ENCODE measurements at regions not wholly inside any gene's neighbourhood (a gene's known extent, or its start where the extent isn't known, plus 50 kb on each side); places are given as distances from the start of the nearest gene placed in this dataset.

DNA sequence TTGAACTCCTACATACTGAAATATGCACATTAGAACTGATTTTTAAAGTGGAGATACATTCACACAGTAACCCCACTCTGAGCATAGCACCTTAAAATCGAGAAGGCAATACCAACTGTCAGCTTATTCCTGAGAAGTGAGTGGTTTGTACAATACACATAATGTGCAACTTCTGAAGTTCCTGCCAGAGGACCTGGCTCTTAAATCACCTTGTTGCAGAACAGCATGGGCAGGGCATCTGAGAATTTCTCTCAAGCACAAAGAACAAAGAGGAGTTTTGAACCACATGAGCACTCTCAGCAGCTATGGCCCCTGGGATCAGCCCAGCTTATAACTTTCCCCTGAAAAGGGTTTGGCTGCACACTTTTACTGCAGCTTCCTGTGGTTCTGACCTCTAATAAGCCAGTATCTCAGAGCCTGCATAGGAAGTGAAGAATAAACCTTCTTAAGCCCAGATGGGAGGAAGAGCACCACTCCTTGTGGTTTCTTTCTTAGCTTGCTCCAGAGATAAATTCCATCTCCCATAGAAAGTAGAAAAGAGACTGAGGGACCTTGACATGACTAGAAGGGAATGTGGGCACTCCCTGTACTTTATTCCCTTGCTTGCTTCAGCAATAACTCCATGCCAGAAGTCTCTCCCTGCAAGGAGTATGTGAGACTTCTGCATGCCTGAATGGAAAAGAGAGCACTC, 862.3 kb downstream of the SUCLG1 start:
- H3K4me2 ChIP-seq = no peak overlapping the region
- H3K4me3 ChIP-seq = no peak overlapping the region
- WGBS (ENCODE audit: missing lambda C conversion rate) = 0% methylated on average over 1 of the region's 1 CpG
- H3K9me3 ChIP-seq = no peaks in the 10 kb centered on the region
- no peaks in the 10 kb centered on the region for H3K4me1 ChIP-seq
- H3K27ac ChIP-seq = no peak overlapping the region
- DNase-seq (ENCODE audit: low read depth in 1 of 2, low spot score in 1 of 2) = no peak
- FAIRE-seq = no peak
- ChIA-PET CTCF (no interaction called here), POLR2A (no interaction called here)
- no peak for ATAC-seq
- TF ChIP-seq JUN (IDR thresholded peaks at IDR 0.05) = no peak
- TF ChIP-seq HDAC2 (IDR thresholded peaks at IDR 0.05) = no peak
- no peak for TF ChIP-seq PHF8 (IDR thresholded peaks at IDR 0.05; ENCODE audit: borderline replicate concordance, low read depth)
- TF ChIP-seq SMC3 (IDR thresholded peaks at IDR 0.05) = no peak
- no peak for TF ChIP-seq POLR2AphosphoS2 (conservative IDR thresholded peaks at IDR 0.05; ENCODE audit: low read length)
- no peak for TF ChIP-seq ESRRA (IDR thresholded peaks at IDR 0.05; ENCODE audit: borderline replicate concordance, low read length)
- TF ChIP-seq CHD2 (IDR thresholded peaks at IDR 0.05; ENCODE audit: low read length, partially characterized antibody) = no peak
- TF ChIP-seq CHD4 (IDR thresholded peaks at IDR 0.05; ENCODE audit: borderline replicate concordance) = no peak

DNA sequence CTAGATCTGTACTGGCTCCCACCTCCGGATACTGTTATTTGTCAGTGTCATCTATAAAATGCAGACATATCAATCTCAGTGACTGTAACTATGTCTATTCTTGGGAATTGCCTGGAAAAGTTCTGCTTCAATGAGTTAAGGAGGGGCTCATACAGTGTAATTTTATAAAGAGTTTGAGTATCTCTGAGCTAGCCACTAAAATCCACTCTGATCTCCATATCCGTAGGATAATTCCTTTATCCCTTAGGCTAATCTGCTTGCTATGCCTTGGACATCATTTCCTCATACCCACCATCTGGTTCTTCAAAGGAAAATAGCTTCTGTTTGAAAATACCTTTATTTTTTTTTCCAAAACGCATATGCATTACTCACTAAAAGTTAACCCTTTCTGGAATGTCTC, 863.2 kb downstream of the SUCLG1 start:
- H3K4me2 ChIP-seq = no peak overlapping the region
- no peak for FAIRE-seq
- TF ChIP-seq, protein P1, sequence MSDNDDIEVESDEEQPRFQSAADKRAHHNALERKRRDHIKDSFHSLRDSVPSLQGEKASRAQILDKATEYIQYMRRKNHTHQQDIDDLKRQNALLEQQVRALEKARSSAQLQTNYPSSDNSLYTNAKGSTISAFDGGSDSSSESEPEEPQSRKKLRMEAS (IDR thresholded peaks at IDR 0.05) = no peak
- TF ChIP-seq MAZ (IDR thresholded peaks at IDR 0.05; ENCODE audit: borderline replicate concordance, low read depth, low read length) = no peak
- TF ChIP-seq MYC (IDR thresholded peaks at IDR 0.05; ENCODE audit: borderline replicate concordance, low read length) = no peak
- TF ChIP-seq POLR2AphosphoS2 (conservative IDR thresholded peaks at IDR 0.05; ENCODE audit: low read length) = no peak
- no peak for TF ChIP-seq TFCP2L1 (CRISPR knock-in tag; IDR thresholded peaks at IDR 0.05)
- TF ChIP-seq EHMT2 (IDR thresholded peaks at IDR 0.05; ENCODE audit: low read depth) = no peak
- TF ChIP-seq GATA3 (IDR thresholded peaks at IDR 0.05; ENCODE audit: borderline replicate concordance) = no peak
- no peak for TF ChIP-seq CBX8 (IDR thresholded peaks at IDR 0.05)
- no peak for TF ChIP-seq JUN (IDR thresholded peaks at IDR 0.05)
- no peak for TF ChIP-seq RAD21 (conservative IDR thresholded peaks at IDR 0.05 in 1 of 2, IDR thresholded peaks at IDR 0.05 in 1 of 2)
- POLR2A ChIA-PET = no interaction called here
- no peak overlapping the region for H3K27ac ChIP-seq
- no peak for ATAC-seq
- CTCF ChIA-PET = no interaction called here
- no peak for DNase-seq (ENCODE audit: low read depth in 1 of 2, low spot score in 1 of 2)
- WGBS (ENCODE audit: missing lambda C conversion rate) = 30% methylated on average over 3 of the region's 3 CpGs
- H3K4me3 ChIP-seq = no peak overlapping the region
- no peaks in the 10 kb centered on the region for H3K9me3 ChIP-seq
- H3K4me1 ChIP-seq = no peaks in the 10 kb centered on the region

DNA sequence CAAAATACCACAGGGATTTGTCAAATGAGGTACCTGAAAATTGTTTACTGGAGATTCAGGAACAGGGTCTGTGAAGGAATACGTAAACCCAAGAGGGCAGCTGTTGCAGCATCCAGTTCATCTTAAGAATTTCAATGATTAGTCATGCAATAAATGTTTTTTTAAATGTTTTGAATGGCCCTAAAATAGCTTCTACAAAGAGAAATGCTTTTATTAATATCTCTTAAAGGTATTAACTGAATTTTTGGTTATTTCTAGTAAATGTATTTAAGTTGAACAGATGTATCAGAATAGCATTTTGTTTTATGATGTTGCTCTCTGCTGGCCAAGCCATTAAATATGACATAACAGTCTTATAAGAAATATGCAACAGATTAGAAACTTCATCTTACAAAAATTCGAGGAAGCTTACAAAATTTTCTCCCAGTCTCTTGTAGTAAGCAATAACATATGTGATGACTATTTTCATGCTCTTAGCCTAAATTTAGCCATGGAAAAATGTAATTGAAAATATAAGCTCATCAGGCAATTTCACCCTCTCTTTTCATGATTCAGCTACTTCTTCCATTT, 863.9 kb downstream of the SUCLG1 start:
- H3K4me2 ChIP-seq = no peak overlapping the region
- H3K4me1 ChIP-seq = no peaks in the 10 kb centered on the region
- H3K27ac ChIP-seq = no peak overlapping the region

DNA sequence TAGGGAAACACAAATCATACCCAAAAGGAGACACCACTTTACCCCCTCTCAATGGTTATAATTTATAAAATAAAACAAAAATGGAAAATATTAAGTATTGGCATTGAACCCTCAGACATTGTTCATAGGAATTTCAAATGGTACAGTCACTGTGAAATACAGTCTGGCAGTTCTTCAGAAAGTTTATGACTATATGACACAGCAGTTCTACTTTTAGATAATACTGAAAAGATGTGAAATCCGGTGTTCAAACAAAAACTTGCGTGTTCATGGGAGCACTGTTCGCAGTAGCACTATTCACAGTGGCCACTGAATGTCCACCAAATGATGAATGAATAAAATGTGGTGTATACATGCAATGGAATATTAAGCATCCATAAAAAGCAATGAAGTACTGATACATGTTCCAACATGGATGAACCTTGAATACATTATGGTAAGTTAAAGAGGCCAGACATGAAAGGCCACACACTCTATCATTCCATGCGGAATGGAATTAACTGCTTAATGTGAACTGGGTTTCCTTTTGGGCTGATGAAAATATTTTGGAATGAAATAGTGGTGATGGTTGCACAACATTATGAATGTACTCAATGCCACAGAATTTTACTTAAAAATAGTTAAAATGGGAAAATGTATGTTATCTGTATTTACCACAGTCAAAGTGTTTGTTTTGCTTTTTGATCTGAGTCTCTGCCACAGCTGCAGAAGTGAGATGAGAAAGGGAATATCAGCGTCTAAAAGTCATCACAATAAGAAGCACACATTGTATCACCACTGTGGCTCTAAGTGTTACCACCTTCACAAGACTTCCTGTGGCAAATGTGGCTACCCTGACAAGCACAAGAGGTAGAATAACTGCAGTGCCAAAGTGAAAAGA, 864.6 kb downstream of the SUCLG1 start:
- no peak for FAIRE-seq
- ChIA-PET POLR2A (no interaction called here), CTCF (no interaction called here)
- TF ChIP-seq, protein P2, sequence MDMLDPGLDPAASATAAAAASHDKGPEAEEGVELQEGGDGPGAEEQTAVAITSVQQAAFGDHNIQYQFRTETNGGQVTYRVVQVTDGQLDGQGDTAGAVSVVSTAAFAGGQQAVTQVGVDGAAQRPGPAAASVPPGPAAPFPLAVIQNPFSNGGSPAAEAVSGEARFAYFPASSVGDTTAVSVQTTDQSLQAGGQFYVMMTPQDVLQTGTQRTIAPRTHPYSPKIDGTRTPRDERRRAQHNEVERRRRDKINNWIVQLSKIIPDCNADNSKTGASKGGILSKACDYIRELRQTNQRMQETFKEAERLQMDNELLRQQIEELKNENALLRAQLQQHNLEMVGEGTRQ (IDR thresholded peaks at IDR 0.05) = no peak
- TF ChIP-seq CEBPB (IDR thresholded peaks at IDR 0.05) (no peak), MAFK (IDR thresholded peaks at IDR 0.05; ENCODE audit: partially characterized antibody) (no peak), HEYL (CRISPR knock-in tag; IDR thresholded peaks at IDR 0.05) (no peak), CHD2 (IDR thresholded peaks at IDR 0.05; ENCODE audit: low read length, partially characterized antibody) (no peak), RNF2 (IDR thresholded peaks at IDR 0.05; ENCODE audit: borderline replicate concordance, low read depth) (no peak), CHD4 (IDR thresholded peaks at IDR 0.05; ENCODE audit: borderline replicate concordance) (no peak), EHMT2 (IDR thresholded peaks at IDR 0.05; ENCODE audit: low read depth) (no peak), FOSB (CRISPR knock-in tag; IDR thresholded peaks at IDR 0.05) (no peak), HOXB5 (CRISPR knock-in tag; IDR thresholded peaks at IDR 0.05) (no peak), TFCP2L1 (CRISPR knock-in tag; IDR thresholded peaks at IDR 0.05) (no peak)
- TF ChIP-seq, protein P1 (IDR thresholded peaks at IDR 0.05) = no peak
- H3K4me2 ChIP-seq = no peak overlapping the region
- H3K4me1 ChIP-seq = no peaks in the 10 kb centered on the region
- no peak for ATAC-seq
- no peak overlapping the region for H3K4me3 ChIP-seq
- 28% methylated on average over 5 of the region's 5 CpGs for whole genome bisulfite sequencing (ENCODE audit: missing lambda C conversion rate)
- no peak for DNase-seq (ENCODE audit: low read depth in 1 of 2, low spot score in 1 of 2)
- H3K27ac ChIP-seq = no peak overlapping the region
- no peaks in the 10 kb centered on the region for H3K9me3 ChIP-seq

More for the DNA sequence above, 863.9 kb downstream of the SUCLG1 start:
- TF ChIP-seq CHD4 (IDR thresholded peaks at IDR 0.05; ENCODE audit: borderline replicate concordance) (no peak), ZSCAN20 (CRISPR knock-in tag; IDR thresholded peaks at IDR 0.05) (no peak), ZNF302 (CRISPR knock-in tag; IDR thresholded peaks at IDR 0.05) (no peak), HOXA7 (CRISPR knock-in tag; IDR thresholded peaks at IDR 0.05) (no peak)
- no peak overlapping the region for H3K4me3 ChIP-seq
- ATAC-seq = no peak
- CTCF ChIA-PET = no interaction called here
- WGBS (ENCODE audit: missing lambda C conversion rate) = 19% methylated on average over 2 of the region's 2 CpGs
- FAIRE-seq = no peak
- no peaks in the 10 kb centered on the region for H3K9me3 ChIP-seq
- DNase-seq (ENCODE audit: low read depth in 1 of 2, low spot score in 1 of 2) = no peak
- POLR2A ChIA-PET = no interaction called here
